OCI-LY1 (cell line): ENCODE measurements at regions not wholly inside any gene's neighbourhood (a gene's known extent, or its start where the extent isn't known, plus 50 kb on each side); places are given as distances from the start of the nearest gene placed in this dataset.

ENCODE experiments used
- CTCF ChIP-seq: fragments of 200-600 bp; sonication (generic), shearing (Covaris generic); IDR thresholded peaks from 2 replicates; pipeline ENCODE4 v1.5.1; 2017; ENCODE audit warnings: mild to moderate bottlenecking, antibody characterized with exemption, low read length, moderate library complexity, mixed read lengths
- EZH2 ChIP-seq: fragments of 200-600 bp; sonication (generic), shearing (Covaris generic); IDR thresholded peaks from 2 replicates; pipeline ENCODE4 v1.8.0; 2017; ENCODE audit warnings: borderline replicate concordance, mixed run types, mild to moderate bottlenecking, antibody characterized with exemption, low read length, moderate library complexity, mixed read lengths

GRCh38 chr20:17874271-17875105 is 94.1 kb downstream of the SNX5 start:
- TF ChIP-seq CTCF, result no peak
- TF ChIP-seq EZH2, result no peak
